Natural killer cell (primary cell): ENCODE measurements at regions not wholly inside any gene's neighbourhood (a gene's known extent, or its start where the extent isn't known, plus 50 kb on each side); places are given as distances from the start of the nearest gene placed in this dataset.
"Not testable (repeated sequence)": the region's sequence is repeated elsewhere in the genome, so short reads cannot be mapped to it uniquely, and the experiment has no call there.

Experiments
- ATAC-seq, 3 donors: fragments of 150-1000 bp in 2 of 3; fragments of 200-7000 bp in 1 of 3; cut with Tn5 transposase; 1 replicate in 1 of 3; 2 replicates in 2 of 3; pipeline ENCODE4 v1.10.0; 2021; ENCODE audit warnings: mild to moderate bottlenecking in 2 of 3, moderate library complexity in 2 of 3
- DNase-seq, 2 donors: peaks; one replicate each; pipeline versions ENCODE4 v3.0.0 to v3.0.0-alpha.2; 2013 to 2021; ENCODE audit warnings: mixed read lengths in 1 of 2
- H3K27ac ChIP-seq: one replicate; pipeline ENCODE4 v1.5.1; 2013; ENCODE audit warnings: mild to moderate bottlenecking, low read length
- H3K27me3 ChIP-seq: one replicate; pipeline ENCODE4 v1.6.1; 2013; ENCODE audit warnings: low read length; ENCODE audit not compliant: control insufficient read depth, insufficient read depth
- H3K36me3 ChIP-seq: one replicate; pipeline ENCODE4 v1.6.1; 2013; ENCODE audit warnings: low read length; ENCODE audit not compliant: control insufficient read depth, insufficient read depth
- H3K4me1 ChIP-seq: one replicate; pipeline ENCODE4 v1.6.1; 2013; ENCODE audit warnings: low read length; ENCODE audit not compliant: control insufficient read depth, insufficient read depth
- H3K4me3 ChIP-seq: one replicate; pipeline ENCODE4 v1.5.1; 2013; ENCODE audit warnings: low read length
- H3K9me3 ChIP-seq: one replicate; pipeline ENCODE4 v1.6.1; 2013; ENCODE audit warnings: low read length; ENCODE audit not compliant: control insufficient read depth, insufficient read depth
- H3K27ac Mint-ChIP-seq, 2 donors: one replicate each; pipeline ENCODE4 v1.8.0; 2022; ENCODE audit warnings: mild to moderate bottlenecking in 2 of 2, mixed read lengths in 2 of 2, moderate library complexity in 1 of 2
- H3K27me3 Mint-ChIP-seq, 2 donors: one replicate each; pipeline ENCODE4 v1.8.0; 2022; ENCODE audit warnings: low read depth in 2 of 2, mixed read lengths in 2 of 2
- H3K36me3 Mint-ChIP-seq: one replicate; pipeline ENCODE4 v1.8.0; 2022; ENCODE audit warnings: mixed read lengths
- H3K4me1 Mint-ChIP-seq, 2 donors: one replicate each; pipeline ENCODE4 v1.8.0; 2022; ENCODE audit warnings: mixed read lengths in 2 of 2
- H3K4me3 Mint-ChIP-seq: one replicate; pipeline ENCODE4 v1.8.0; 2022; ENCODE audit warnings: mild to moderate bottlenecking, moderate library complexity, mixed read lengths
- H3K9me3 Mint-ChIP-seq, 2 donors: one replicate each; pipeline ENCODE4 v1.8.0; 2022; ENCODE audit warnings: mixed read lengths in 2 of 2
- CTCF ChIP-seq: fragments of 200-600 bp; IDR thresholded peaks from one replicate; pipeline ENCODE4 v1.8.0; 2022; ENCODE audit warnings: antibody characterized with exemption
- WGBS: methylation state at CpG from one replicate; pipeline ENCODE4 v1.1.7; 2013; ENCODE audit warnings: missing lambda C conversion rate; ENCODE audit not compliant: insufficient coverage; 5-methylcytosine and 5-hydroxymethylcytosine counted together
- intact Hi-C: fragments of 100-400 bp; cut with micrococcal nuclease; formaldehyde crosslinking; loops from one replicate; pipeline ENCODE4 v1.14.2; 2022

- H3K9me3 Mint-ChIP-seq, result peaks cover 11 to 15% of the 10 kb centered on the region in 2 donors
- H3K4me1 ChIP-seq, H3K36me3 ChIP-seq, H3K9me3 ChIP-seq, H3K27ac ChIP-seq, H3K4me3 Mint-ChIP-seq, H3K36me3 Mint-ChIP-seq, intact Hi-C loops, ATAC-seq, H3K27ac Mint-ChIP-seq, DNase-seq, H3K27me3 ChIP-seq, H3K4me3 ChIP-seq, H3K27me3 Mint-ChIP-seq, H3K4me1 Mint-ChIP-seq: not testable (repeated sequence)
- WGBS, result 85% methylated on average over 5 of the region's 6 CpGs
Measured at GRCh38 chr4:68720723-68721122, 50.3 kb upstream of the UGT2B15 start.

GRCh38 chr4:68724426-68724825 is 54.0 kb upstream of the UGT2B15 start:
- TF ChIP-seq CTCF, result no peak
- DNase-seq (no peak), ATAC-seq (peak in 1 of 3 donors; percentile 17)
- H3K36me3 Mint-ChIP-seq, result no peaks in the 10 kb centered on the region
- no peak overlapping the region for H3K4me3 ChIP-seq
- no peaks in the 10 kb centered on the region for H3K27me3 Mint-ChIP-seq
- H3K4me1 ChIP-seq, result no peaks in the 10 kb centered on the region
- H3K9me3 Mint-ChIP-seq, result peaks cover 10 to 19% of the 10 kb centered on the region in 2 donors
- H3K9me3 ChIP-seq, result no peaks in the 10 kb centered on the region
- H3K4me1 Mint-ChIP-seq, result no peaks in the 10 kb centered on the region
- no peak overlapping the region for H3K27ac ChIP-seq
- intact Hi-C loops, result no loop called here
- H3K27me3 ChIP-seq, result no peaks in the 10 kb centered on the region
- no peaks in the 10 kb centered on the region for H3K36me3 ChIP-seq
- H3K4me3 Mint-ChIP-seq, result no peak overlapping the region
- H3K27ac Mint-ChIP-seq, result no peak overlapping the region
- WGBS, result 87% methylated on average over 7 of the region's 7 CpGs

- Histone ChIP-seq H3K9me3 (no peaks in the 10 kb centered on the region), H3K4me3 (no peak overlapping the region), H3K27ac (no peak overlapping the region), H3K36me3 (no peaks in the 10 kb centered on the region), H3K4me1 (no peaks in the 10 kb centered on the region), H3K27me3 (no peaks in the 10 kb centered on the region)
- ATAC-seq (no peak), DNase-seq (no peak)
- no peak overlapping the region for H3K27ac Mint-ChIP-seq
- H3K4me3 Mint-ChIP-seq, result no peak overlapping the region
- intact Hi-C loops, result no loop called here
- no peak for TF ChIP-seq CTCF
- no peaks in the 10 kb centered on the region for H3K4me1 Mint-ChIP-seq
- no peaks in the 10 kb centered on the region for H3K27me3 Mint-ChIP-seq
- no peaks in the 10 kb centered on the region for H3K36me3 Mint-ChIP-seq
- peaks cover 8 to 18% of the 10 kb centered on the region in 2 donors for H3K9me3 Mint-ChIP-seq
- 82% methylated on average over 12 of the region's 12 CpGs for WGBS
Measured at GRCh38 chr4:68724922-68725321, 54.5 kb upstream of the UGT2B15 start.

- no peaks in the 10 kb centered on the region for H3K27me3 ChIP-seq
- H3K36me3 ChIP-seq, result no peaks in the 10 kb centered on the region
- ATAC-seq, result peak in 1 of 3 donors; percentile 30
- no peak overlapping the region for H3K4me3 ChIP-seq
- Mint-ChIP-seq H3K27ac (no peak overlapping the region), H3K36me3 (no peaks in the 10 kb centered on the region), H3K9me3 (peaks cover 7 to 16% of the 10 kb centered on the region in 2 donors), H3K27me3 (no peaks in the 10 kb centered on the region), H3K4me3 (no peak overlapping the region), H3K4me1 (no peaks in the 10 kb centered on the region)
- H3K4me1 ChIP-seq, result no peaks in the 10 kb centered on the region
- WGBS, result 33% methylated on average over 3 of the region's 5 CpGs
- no peaks in the 10 kb centered on the region for H3K9me3 ChIP-seq
- no peak for TF ChIP-seq CTCF
- intact Hi-C loops, result no loop called here
- DNase-seq, result no peak
- H3K27ac ChIP-seq, result no peak overlapping the region
Measured at GRCh38 chr4:68732653-68733466, 62.4 kb upstream of the UGT2B15 start.
